A549 (cell line): ENCODE measurements at regions not wholly inside any gene's neighbourhood (a gene's known extent, or its start where the extent isn't known, plus 50 kb on each side); places are given as distances from the start of the nearest gene placed in this dataset.

Source experiments
- ATAC-seq, 2 experiments: fragments of 200-7000 bp in 1 of 2; fragments of >200 bp in 1 of 2; cut with Nextera tagmentation in 1 of 2; cut with Tn5 transposase in 1 of 2; 3 replicates each; pipeline versions ENCODE4 v1.8.0 to v1.9.1; 2018 to 2020; ENCODE audit warnings: mild to moderate bottlenecking in 1 of 2, moderate library complexity in 1 of 2
- CTCF ChIA-PET: fragments of 300-600 bp; sonication (Branson Sonifier 250); formaldehyde crosslinking; extraction: SDS; loops from one replicate; lab custom pipeline; 2021; ENCODE audit warnings: antibody characterized with exemption, inconsistent platforms; lab: Yijun Ruan, JAX
- POLR2A ChIA-PET: fragments of 350-600 bp; formaldehyde crosslinking; extraction: SDS; loops from one replicate; lab custom pipeline; 2021; ENCODE audit warnings: antibody characterized with exemption, inconsistent platforms; lab: Yijun Ruan, JAX
- DNase-seq, 2 experiments: peaks; one replicate each; pipeline versions ENCODE4 v3.0.0 to v3.0.0-alpha.2; 2011 to 2016; ENCODE audit warnings: low read depth in 1 of 2, low spot score in 1 of 2
- FAIRE-seq: peaks from 2 replicates; lab custom pipeline; 2011; peaks lifted over from hg19 to GRCh38; lab: Jason Lieb, UNC
- H3K27ac ChIP-seq, 2 experiments: fragments of >200 bp; sonication (Bioruptor Twin); formaldehyde crosslinking; 3 replicates each; pipeline ENCODE4 v1.5.1; 2016 to 2017
- H3K4me1 ChIP-seq: fragments of >200 bp; sonication (Bioruptor Twin); formaldehyde crosslinking; 3 replicates; pipeline ENCODE4 v1.6.1; 2016
- H3K4me2 ChIP-seq: fragments of >200 bp; sonication (Bioruptor Twin); formaldehyde crosslinking; 3 replicates; pipeline ENCODE4 v1.6.1; 2016
- H3K4me3 ChIP-seq: fragments of >200 bp; sonication (Bioruptor Twin); formaldehyde crosslinking; 3 replicates; pipeline ENCODE4 v1.5.1; 2016
- H3K9me3 ChIP-seq: fragments of >200 bp; sonication (Bioruptor Twin); formaldehyde crosslinking; 3 replicates; pipeline ENCODE4 v1.6.1; 2016
- CBX8 ChIP-seq: fragments of 200-600 bp; sonication (generic); IDR thresholded peaks from 2 replicates; pipeline ENCODE4 v1.6.1; 2016
- CEBPB ChIP-seq, 2 experiments: fragments of >200 bp in 1 of 2; sonication (Bioruptor Twin) in 1 of 2; formaldehyde crosslinking in 1 of 2; IDR thresholded peaks; 2 replicates each; pipeline ENCODE4 v1.6.1; 2012 to 2016
- CHD4 ChIP-seq: fragments of 200-600 bp; sonication (generic); IDR thresholded peaks from 2 replicates; pipeline ENCODE4 v1.6.1; 2016; ENCODE audit warnings: antibody characterized with exemption, mild to moderate bottlenecking, borderline replicate concordance
- EHF ChIP-seq: fragments of 250-450 bp; sonication (Bioruptor Pico); IDR thresholded peaks from 2 replicates; pipeline ENCODE4 v1.5.0; 2020; ENCODE audit warnings: mild to moderate bottlenecking
- EHMT2 ChIP-seq: fragments of 200-600 bp; sonication (generic); IDR thresholded peaks from 2 replicates; pipeline ENCODE4 v1.6.1; 2016; ENCODE audit warnings: antibody characterized with exemption, low read depth, mild to moderate bottlenecking, moderate library complexity
- EP300 ChIP-seq, 2 experiments: fragments of >200 bp; sonication (Bioruptor Twin); formaldehyde crosslinking; IDR thresholded peaks; 2 replicates in 1 of 2; 3 replicates in 1 of 2; pipeline ENCODE4 v1.6.1; 2016 to 2017
- FOSL2 ChIP-seq, 2 experiments: fragments of 450-650 bp in 1 of 2; fragments of >200 bp in 1 of 2; sonication (Bioruptor Twin) in 1 of 2; formaldehyde crosslinking; IDR thresholded peaks; 2 replicates each; pipeline versions ENCODE4 v1.5.0 to v1.6.1; 2016 to 2020; ENCODE audit warnings: mild to moderate bottlenecking in 1 of 2, moderate library complexity in 1 of 2
- GATA3 ChIP-seq: IDR thresholded peaks from 2 replicates; pipeline ENCODE4 v1.6.1; 2012; ENCODE audit warnings: borderline replicate concordance
- HDAC2 ChIP-seq: fragments of 200-600 bp; sonication (generic); IDR thresholded peaks from 2 replicates; pipeline ENCODE4 v1.6.1; 2016
- HEYL ChIP-seq: fragments of 250-450 bp; sonication (Bioruptor Pico); IDR thresholded peaks from 2 replicates; pipeline ENCODE4 v1.8.0; 2021; ENCODE audit warnings: mild to moderate bottlenecking, moderate library complexity
- HOXB5 ChIP-seq: fragments of 250-450 bp; sonication (Bioruptor Pico); IDR thresholded peaks from 2 replicates; pipeline ENCODE4 v1.5.0; 2020; ENCODE audit warnings: mild to moderate bottlenecking, moderate library complexity
- JUN ChIP-seq, 2 experiments: fragments of >200 bp; sonication (Bioruptor Twin); formaldehyde crosslinking; IDR thresholded peaks; 2 replicates in 1 of 2; 3 replicates in 1 of 2; pipeline ENCODE4 v1.6.1; 2016 to 2017
- KDM5A ChIP-seq: fragments of 200-600 bp; sonication (generic); IDR thresholded peaks from 2 replicates; pipeline ENCODE4 v1.6.1; 2016; ENCODE audit warnings: antibody characterized with exemption, mild to moderate bottlenecking
- MAFK ChIP-seq: fragments of 450-650 bp; IDR thresholded peaks from 2 replicates; pipeline ENCODE4 v1.6.1; 2014; ENCODE audit not compliant: partially characterized antibody
- NFE2L2 ChIP-seq: fragments of 150-350 bp; conservative IDR thresholded peaks from 2 replicates; pipeline ENCODE4 v1.6.1; 2014; ENCODE audit warnings: low read length
- NR3C1 ChIP-seq: fragments of >200 bp; sonication (Bioruptor Twin); formaldehyde crosslinking; IDR thresholded peaks from 3 replicates; pipeline ENCODE4 v1.6.1; 2017
- POLR2AphosphoS2 ChIP-seq: conservative IDR thresholded peaks from 2 replicates; pipeline ENCODE4 v1.6.1; 2012; ENCODE audit warnings: low read length, improper control_type of control experiment, inconsistent platforms
- RAD21 ChIP-seq, 2 experiments: fragments of >200 bp in 1 of 2; sonication (Bioruptor Twin) in 1 of 2; formaldehyde crosslinking in 1 of 2; IDR thresholded peaks in 1 of 2; conservative IDR thresholded peaks in 1 of 2; 2 replicates in 1 of 2; 3 replicates in 1 of 2; pipeline ENCODE4 v1.6.1; 2012 to 2018; ENCODE audit warnings: inconsistent platforms in 1 of 2
- RCOR1 ChIP-seq: fragments of 150-350 bp; IDR thresholded peaks from 2 replicates; pipeline ENCODE4 v1.6.1; 2014; ENCODE audit warnings: antibody characterized with exemption, low read length, low read depth
- RFX5 ChIP-seq: fragments of 450-650 bp; IDR thresholded peaks from 2 replicates; pipeline ENCODE4 v1.7.1; 2014; ENCODE audit warnings: antibody characterized with exemption, mild to moderate bottlenecking, moderate library complexity
- SREBF2 ChIP-seq: fragments of 450-650 bp; IDR thresholded peaks from 2 replicates; pipeline ENCODE4 v1.6.1; 2014; ENCODE audit warnings: mild to moderate bottlenecking, moderate library complexity
- WGBS: methylation state at CpG from one replicate; pipeline ENCODE4 v1.1.6; 2017; ENCODE audit errors: missing lambda C conversion rate; 5-methylcytosine and 5-hydroxymethylcytosine counted together
- TF ChIP-seq, protein P1 (sequence below): fragments of 200-600 bp; sonication (generic); IDR thresholded peaks from 2 replicates; pipeline ENCODE4 v1.6.1; 2016; ENCODE audit warnings: antibody characterized with exemption, mild to moderate bottlenecking, moderate library complexity
- TF ChIP-seq, protein P2 (sequence below): fragments of 250-450 bp; sonication (Bioruptor Pico); IDR thresholded peaks from 2 replicates; pipeline ENCODE4 v1.5.0; 2020; ENCODE audit warnings: low read depth, mild to moderate bottlenecking, moderate library complexity
- TF ChIP-seq, protein P3 (sequence below): IDR thresholded peaks from 2 replicates; pipeline ENCODE4 v1.6.1; 2012
- TF ChIP-seq, protein P4 (sequence below): IDR thresholded peaks from 2 replicates; pipeline ENCODE4 v1.6.1; 2012

DNA sequence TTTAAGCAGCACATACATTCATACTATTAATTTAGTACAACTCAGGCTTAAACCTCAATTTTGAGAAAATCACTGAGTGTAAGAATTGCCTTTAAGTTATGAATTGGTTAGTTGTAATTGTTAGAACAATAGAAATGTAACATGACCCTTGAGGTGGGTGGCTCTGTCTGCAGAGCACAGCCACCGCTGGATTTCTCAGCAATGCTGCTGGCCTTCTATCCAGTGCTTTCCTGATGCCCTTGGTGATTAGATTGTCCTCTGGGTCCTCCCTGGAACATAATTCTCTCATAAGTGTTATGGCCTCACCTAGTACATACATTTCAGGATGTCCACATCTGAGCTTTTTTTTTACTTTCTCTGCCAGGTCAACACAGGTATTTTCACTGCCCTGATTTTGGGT lies 213.2 kb downstream of the SLC7A11 start (continued):
- TF ChIP-seq, protein P1, sequence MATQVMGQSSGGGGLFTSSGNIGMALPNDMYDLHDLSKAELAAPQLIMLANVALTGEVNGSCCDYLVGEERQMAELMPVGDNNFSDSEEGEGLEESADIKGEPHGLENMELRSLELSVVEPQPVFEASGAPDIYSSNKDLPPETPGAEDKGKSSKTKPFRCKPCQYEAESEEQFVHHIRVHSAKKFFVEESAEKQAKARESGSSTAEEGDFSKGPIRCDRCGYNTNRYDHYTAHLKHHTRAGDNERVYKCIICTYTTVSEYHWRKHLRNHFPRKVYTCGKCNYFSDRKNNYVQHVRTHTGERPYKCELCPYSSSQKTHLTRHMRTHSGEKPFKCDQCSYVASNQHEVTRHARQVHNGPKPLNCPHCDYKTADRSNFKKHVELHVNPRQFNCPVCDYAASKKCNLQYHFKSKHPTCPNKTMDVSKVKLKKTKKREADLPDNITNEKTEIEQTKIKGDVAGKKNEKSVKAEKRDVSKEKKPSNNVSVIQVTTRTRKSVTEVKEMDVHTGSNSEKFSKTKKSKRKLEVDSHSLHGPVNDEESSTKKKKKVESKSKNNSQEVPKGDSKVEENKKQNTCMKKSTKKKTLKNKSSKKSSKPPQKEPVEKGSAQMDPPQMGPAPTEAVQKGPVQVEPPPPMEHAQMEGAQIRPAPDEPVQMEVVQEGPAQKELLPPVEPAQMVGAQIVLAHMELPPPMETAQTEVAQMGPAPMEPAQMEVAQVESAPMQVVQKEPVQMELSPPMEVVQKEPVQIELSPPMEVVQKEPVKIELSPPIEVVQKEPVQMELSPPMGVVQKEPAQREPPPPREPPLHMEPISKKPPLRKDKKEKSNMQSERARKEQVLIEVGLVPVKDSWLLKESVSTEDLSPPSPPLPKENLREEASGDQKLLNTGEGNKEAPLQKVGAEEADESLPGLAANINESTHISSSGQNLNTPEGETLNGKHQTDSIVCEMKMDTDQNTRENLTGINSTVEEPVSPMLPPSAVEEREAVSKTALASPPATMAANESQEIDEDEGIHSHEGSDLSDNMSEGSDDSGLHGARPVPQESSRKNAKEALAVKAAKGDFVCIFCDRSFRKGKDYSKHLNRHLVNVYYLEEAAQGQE: no peak
- TF ChIP-seq RCOR1 (no peak), HOXB5 (CRISPR knock-in tag) (no peak), NFE2L2 (no peak), MAFK (no peak), GATA3 (no peak)
- TF ChIP-seq, protein P2, sequence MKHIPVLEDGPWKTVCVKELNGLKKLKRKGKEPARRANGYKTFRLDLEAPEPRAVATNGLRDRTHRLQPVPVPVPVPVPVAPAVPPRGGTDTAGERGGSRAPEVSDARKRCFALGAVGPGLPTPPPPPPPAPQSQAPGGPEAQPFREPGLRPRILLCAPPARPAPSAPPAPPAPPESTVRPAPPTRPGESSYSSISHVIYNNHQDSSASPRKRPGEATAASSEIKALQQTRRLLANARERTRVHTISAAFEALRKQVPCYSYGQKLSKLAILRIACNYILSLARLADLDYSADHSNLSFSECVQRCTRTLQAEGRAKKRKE (CRISPR knock-in tag): no peak

DNA sequence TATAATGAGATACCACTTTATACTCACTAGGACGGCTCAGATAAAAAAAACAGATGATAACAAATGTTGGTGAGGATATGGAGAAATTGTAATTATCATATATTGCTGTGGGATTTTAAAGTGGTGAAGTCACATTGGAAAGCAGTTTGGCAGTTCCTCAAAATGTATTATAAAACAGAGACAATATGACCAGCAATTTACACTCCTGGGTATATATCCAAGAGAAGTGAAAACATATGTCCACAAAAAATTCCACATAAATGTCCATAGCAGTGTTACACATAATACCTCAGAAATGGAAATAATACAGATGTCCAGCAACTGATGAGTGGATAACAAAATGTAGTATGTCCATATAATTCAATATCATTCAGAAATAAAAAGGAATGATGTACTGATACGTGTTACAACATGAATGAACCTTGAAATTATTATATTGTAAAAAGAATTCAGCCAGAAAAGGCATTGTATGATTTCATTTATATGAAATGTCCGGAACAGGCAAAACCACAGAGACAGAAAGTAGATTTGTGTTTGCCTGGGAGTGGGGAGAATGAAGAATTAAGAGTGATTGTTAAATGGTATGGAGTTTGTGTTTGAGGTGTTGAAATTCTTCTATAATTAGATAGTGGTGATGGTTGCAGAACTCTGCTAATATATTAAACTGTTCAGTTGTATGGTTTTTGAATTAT lies 220.9 kb downstream of the SLC7A11 start:
- TF ChIP-seq EHF (no peak), EHMT2 (no peak), RAD21 (conservative IDR thresholded peaks at IDR 0.05 in 1 of 2, IDR thresholded peaks at IDR 0.05 in 1 of 2) (no peak), HEYL (CRISPR knock-in tag) (no peak)
- DNase-seq (no peak), FAIRE-seq (no peak), ATAC-seq (no peak)
- 21% methylated on average over 3 of the region's 3 CpGs for WGBS
- Histone ChIP-seq H3K4me2 (no peak overlapping the region), H3K9me3 (no peaks in the 10 kb centered on the region), H3K4me1 (no peaks in the 10 kb centered on the region), H3K27ac (no peak overlapping the region), H3K4me3 (no peak overlapping the region)
- ChIA-PET CTCF (interaction anchor here (2.7 kb wide), 1 partner anchor 69 kb away, joined by 10 read pairs; no protein-coding TSS in a partner anchor), POLR2A (no interaction called here)

DNA sequence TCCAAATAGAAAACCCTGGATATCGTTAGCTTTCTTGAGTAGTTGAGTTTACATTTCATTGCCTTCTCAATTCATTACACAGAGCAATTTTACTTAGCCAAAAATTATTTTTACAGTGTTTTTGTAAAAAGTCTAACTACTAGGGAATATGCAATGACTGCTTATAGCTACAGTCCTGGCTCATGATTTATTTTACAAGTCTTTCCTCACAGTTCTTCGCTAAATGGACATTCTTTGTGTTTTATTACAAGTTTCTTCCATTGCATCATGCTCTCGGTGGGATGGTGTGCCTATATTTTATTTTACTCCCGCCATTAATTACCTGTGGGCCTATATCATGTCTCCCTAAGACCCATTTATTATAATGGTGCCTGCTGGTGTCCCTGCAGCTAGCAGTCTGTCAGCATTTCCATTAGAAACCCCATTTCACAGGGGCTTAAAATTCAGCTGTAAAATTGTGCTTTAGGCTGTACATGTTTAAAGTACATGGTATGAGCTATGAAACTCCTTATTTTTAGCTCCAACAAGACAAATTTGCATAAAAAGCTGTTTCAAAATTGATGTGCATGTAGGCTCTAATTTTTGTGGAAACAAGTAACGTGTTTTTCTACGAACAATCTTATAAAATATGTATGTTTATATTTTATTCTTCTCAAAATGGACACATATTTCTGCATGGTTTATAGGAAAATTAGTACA lies 227.4 kb downstream of the SLC7A11 start:
- no peak overlapping the region for H3K4me2 ChIP-seq
- DNase-seq: no peak
- no peak for ATAC-seq
- no peak overlapping the region for H3K27ac ChIP-seq
- CTCF ChIA-PET: interaction anchor here (1.1 kb wide), 1 partner anchor 76 kb away, joined by 3 read pairs; no protein-coding TSS in a partner anchor
- FAIRE-seq: no peak
- no peak for TF ChIP-seq FOSL2 (IDR thresholded peaks at IDR 0.05)
- no peak for TF ChIP-seq FOSL2 (CRISPR knock-in tag; IDR thresholded peaks at IDR 0.05)
- TF ChIP-seq, protein P3, sequence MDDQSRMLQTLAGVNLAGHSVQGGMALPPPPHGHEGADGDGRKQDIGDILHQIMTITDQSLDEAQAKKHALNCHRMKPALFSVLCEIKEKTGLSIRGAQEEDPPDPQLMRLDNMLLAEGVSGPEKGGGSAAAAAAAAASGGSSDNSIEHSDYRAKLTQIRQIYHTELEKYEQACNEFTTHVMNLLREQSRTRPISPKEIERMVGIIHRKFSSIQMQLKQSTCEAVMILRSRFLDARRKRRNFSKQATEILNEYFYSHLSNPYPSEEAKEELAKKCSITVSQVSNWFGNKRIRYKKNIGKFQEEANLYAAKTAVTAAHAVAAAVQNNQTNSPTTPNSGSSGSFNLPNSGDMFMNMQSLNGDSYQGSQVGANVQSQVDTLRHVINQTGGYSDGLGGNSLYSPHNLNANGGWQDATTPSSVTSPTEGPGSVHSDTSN: no peak
- TF ChIP-seq EHMT2: no peak
- TF ChIP-seq SREBF2: no peak
- TF ChIP-seq JUN (IDR thresholded peaks at IDR 0.05): no peak
- no peak for TF ChIP-seq KDM5A
- no peak for TF ChIP-seq CBX8
- TF ChIP-seq HDAC2: no peak
- TF ChIP-seq POLR2AphosphoS2: no peak
- no peak for TF ChIP-seq NR3C1
- no peak for TF ChIP-seq CEBPB (IDR thresholded peaks at IDR 0.05)
- TF ChIP-seq CHD4: no peak
- no peak for TF ChIP-seq EP300 (IDR thresholded peaks at IDR 0.05)
- no peak for TF ChIP-seq NFE2L2
- no peak for TF ChIP-seq MAFK
- TF ChIP-seq, protein P4, sequence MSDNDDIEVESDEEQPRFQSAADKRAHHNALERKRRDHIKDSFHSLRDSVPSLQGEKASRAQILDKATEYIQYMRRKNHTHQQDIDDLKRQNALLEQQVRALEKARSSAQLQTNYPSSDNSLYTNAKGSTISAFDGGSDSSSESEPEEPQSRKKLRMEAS: no peak
- TF ChIP-seq RFX5: no peak
- no peaks in the 10 kb centered on the region for H3K9me3 ChIP-seq
- WGBS: 54% methylated on average over 6 of the region's 6 CpGs
- H3K4me3 ChIP-seq: no peak overlapping the region
- no peaks in the 10 kb centered on the region for H3K4me1 ChIP-seq
- POLR2A ChIA-PET: no interaction called here
